Hippocampal formation (tissue), 2 donors: ENCODE measurements at regions not wholly inside any gene's neighbourhood (a gene's known extent, or its start where the extent isn't known, plus 50 kb on each side); places are given as distances from the start of the nearest gene placed in this dataset.

Source experiments
- DNase-seq, 2 donors: peaks; one replicate each; lab custom pipeline; 2025; lab: John Stamatoyannopoulos, UW

DNA sequence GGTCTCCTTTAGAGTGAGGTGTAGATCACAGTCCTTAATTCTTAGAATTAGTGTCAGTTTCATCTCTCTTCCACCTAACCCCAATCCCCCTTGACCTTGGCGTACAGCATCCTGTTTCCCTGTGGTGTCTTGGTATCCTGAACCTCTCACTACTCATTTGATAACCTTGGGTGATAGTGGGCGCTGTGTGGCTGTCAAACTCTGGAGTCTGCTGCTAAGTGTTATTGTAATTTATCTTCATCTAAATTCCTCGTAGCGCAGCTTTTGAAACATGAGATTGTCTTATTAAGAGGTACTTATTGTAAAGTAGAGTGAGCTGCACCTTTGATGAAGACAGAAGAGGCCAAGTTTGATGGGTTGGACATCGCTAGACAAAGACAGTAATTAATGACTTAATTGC is 222.6 kb upstream of the SPRED2 start:
- DNase-seq = no peak

DNA sequence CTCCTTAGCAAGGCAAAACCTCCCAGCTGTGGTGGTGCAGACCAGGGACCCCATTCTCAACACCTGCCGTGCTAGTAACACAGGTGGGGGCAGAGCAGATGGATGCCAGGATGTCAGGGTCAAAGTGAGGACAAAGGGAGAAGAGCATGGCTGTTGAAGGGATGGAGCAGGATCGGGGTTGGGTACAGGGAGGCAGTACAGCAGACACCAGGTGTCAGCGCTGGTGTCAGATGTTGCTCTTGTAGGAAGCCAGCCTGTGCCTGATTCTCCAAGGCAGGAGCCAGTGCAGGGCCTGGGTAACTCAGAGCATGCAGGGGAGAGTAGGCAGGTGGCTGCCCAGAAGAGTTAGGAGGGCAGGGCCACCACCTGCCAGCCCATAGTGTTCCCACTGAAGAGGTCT is 222.1 kb upstream of the SPRED2 start:
- DNase-seq = no peak

DNA sequence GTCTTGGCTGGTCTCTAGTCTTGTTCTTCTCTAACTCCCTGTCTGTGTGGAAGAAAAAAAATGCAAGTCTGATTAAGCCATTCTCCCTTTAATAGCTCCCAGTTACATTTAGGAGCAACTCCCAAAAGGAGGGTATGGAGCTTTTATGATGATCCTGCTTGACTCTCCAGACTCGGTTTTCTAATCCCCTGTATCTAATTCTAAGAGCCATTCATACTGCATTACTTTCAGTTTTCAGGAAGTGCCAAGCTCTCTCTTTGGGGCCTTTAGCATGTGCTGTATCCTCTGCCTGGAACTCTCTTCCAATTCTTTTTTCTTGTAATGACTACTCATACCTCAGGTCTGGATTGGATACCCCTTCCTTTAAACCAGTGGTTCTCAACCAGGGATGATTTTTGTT is 219.7 kb upstream of the SPRED2 start:
- no peak for DNase-seq

DNA sequence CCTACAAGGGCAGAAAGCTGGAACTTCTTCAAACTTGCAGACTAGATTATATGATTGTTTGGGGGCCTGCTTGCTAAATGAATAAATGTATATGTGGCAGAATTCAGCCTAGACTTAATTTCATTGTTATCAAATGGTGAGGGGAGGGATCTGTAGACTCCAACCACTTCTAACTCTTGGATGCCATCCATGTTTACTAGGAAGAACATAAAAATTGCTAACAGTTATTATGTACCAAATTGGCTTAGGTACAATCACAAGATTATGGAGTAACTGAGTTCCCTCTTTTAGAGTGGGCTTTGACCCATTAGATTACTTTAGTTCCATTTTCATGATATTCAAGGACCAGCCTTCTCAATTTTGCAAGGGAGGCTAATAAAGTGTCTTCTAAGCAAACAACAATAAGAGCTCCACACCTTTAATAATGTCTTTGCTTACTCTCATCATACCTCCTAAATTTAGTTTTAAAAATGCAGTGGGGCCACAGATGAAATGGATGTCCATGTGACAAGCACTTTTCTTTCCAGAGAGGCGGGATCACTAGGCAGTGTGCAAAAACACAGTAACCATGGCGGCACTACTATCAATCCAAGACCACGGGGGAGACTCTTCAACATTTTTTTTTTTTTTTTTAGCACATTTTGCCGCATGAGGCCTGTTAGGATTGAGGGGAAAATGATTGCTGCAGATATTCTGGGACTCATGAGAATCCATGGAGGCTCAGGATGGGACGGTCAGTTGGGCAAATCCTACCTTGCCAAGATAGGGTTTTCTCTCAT is 217.6 kb upstream of the SPRED2 start:
- no peak for DNase-seq

DNA sequence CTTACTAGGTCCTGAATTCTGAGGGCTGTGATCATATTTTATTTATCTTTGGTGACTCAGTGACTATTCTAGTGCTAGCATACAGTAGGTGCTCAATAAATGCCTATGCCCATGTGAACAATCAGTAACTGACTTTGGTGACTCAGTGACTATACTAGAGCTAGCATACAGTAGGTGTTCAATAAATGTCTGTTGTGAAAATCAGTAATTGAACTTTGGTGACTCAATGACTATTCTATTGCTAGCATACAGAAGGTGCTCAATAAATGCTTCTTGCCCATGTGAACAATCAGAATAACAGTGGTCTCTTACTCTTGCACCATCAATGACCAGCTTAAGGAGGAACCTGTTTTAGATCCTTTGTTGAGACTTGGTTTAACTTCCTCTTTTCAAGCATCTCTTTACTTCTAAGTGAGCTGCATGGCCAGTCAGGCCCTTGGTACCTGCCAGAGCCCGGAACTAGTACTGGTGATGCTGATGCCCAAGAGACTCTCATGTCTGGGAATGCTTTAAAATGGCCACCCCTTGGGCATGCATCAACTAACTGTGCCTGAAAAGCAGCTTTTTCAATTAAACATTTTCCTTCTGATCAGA is 214.9 kb upstream of the SPRED2 start:
- DNase-seq = no peak

DNA sequence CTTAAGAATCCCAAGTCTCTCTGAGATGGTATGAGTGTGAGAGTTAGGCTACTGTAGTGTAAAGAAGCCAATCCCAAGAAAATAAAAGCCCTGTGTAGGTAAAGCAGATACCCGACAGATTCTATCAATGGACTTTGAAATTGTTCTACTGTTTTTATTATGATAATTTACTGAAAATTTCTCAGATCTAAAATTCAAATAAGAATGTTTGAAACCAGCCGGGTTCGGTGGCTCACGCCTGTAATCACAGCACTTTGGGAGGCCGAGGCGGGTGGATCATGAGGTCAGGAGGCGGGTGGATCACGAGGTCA is 208.3 kb upstream of the SPRED2 start:
- DNase-seq = no peak

DNA sequence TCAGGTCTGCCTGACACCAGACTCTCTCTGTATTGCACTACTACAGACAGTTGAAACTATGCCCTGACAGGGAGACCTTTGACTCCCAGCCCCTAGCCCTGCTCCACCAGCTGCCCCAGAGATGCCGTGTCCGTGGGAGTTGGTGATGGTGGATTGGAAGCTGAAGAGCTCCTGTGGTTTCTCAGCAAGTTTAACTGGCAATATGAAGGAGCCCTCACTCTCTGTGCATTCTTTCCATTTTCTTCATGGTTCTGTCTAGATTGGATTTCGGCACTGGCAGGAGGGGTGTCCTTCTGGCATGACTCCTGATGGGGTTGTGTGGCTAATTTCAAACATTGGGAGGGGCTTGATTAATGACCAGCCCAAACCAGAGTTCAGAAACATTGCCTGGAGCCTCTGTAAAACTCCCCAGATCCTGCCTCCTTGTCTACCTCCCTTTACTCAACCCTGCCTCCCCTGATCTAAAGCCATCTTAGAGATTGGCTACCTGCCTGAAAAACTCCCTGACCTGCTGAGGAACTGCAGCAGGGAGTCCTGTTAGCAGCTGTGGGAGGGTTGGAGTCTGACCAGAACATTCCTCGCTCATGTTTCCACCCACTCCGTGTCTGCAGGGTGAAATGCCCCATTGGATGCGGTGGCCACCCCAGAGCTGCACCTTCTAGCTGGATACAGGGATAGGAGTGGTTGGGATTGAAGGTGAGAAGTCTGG is 206.9 kb upstream of the SPRED2 start:
- DNase-seq = no peak

DNA sequence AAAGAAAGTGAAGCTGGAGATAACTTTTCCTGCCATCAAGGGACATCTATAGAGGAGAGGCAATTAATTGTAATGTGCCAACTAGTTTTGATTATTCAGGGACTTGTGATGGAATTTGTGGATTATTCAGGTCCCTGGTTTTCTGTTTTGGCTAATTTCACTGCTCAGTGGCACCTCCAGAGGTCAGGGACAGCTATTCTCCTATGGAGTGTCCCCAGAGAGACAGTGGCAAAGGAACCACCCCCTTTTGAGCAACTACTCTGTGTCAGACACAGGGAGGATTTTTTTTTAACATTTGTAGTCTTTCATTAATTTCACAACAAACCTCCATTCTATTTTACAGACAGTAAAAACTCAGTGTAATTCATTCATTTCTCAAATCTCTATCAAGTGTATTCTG is 206.0 kb upstream of the SPRED2 start:
- DNase-seq = no peak

DNA sequence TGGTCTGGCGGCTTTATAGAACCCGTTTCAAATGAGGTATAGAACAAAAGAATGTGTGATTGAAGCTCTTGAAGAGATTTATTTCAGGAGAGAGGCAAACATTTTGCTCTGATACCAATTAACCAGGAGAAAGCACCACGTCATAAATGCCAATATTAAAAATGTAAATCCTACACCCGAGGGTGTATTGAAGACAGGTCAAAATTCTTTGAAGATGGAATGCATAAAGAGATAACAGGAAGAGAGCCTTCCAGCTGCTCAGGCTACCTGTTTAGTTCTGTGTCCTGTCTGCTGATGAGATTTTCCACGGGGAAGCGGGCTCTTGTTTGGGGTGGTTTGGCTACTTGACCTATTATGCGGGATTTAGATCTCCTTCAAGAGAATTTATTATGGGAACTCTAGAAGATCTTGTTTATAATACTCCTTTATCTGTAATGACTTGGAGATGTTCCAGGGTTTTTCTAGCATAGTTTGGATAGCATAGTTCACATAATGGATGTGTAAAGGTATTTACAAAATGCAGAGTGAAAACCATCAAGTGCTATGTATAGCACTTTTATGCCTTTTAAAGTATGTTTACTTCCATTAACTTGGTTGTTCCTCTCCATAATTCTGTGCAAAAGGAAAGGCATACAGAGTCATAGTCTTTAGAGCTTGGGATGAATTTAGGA is 204.5 kb upstream of the SPRED2 start:
- DNase-seq = no peak

DNA sequence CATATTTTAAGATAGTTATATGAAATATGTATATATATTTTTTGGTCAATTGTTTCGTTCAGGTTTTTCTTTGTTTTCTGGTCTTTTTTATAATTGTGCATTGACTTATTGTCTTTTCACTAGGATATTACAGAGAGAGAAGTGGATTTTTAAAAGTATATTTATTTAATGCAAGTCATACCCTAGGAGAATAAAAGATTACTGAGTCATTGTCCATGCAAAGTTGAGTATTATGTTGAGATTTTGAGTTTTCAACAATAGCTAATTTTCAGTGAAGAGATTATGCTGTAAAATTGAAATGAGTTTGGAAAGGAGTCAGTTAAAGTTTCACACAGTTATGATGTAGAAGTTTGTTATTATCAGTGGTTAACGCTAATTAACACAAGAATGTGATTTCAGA is 203.6 kb upstream of the SPRED2 start:
- no peak for DNase-seq

DNA sequence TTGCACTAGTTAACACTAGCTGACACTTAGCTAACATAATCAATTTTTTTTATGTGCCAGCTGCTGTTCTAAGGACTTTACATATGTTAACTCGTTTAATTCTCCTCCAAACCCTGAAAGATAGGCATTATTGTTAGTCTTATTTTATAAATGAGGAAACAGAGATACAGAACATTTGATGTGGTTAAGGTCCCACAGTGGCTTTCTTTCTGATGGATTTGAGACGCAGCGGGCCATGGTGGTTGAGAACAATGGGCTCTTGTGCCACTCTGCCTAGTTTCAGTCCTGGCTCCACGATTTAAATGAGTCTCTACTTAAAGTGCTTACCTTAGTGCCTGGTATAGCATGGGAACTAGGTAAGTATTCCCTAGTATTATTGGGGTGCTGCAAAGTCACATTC is 201.9 kb upstream of the SPRED2 start:
- DNase-seq = no peak

DNA sequence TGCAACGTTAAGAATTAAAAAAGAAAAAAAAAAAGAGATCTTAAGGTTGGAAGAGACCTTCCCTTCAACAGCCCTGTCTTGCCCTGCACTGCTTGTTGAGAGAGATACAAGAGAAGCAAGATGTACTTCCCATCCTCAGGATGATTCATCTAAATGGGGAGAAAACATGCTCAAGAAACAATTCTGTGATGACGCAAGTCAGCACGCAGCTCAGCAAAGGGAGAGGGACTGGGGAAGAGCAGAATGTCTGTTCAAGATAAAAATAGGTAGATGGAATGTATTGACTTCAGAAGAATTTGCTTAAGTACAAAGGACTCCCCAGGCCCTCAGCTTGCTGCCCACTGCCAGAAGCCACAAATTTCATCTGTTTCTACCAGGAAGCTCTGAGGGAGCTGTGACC is 198.2 kb upstream of the SPRED2 start:
- DNase-seq = no peak

DNA sequence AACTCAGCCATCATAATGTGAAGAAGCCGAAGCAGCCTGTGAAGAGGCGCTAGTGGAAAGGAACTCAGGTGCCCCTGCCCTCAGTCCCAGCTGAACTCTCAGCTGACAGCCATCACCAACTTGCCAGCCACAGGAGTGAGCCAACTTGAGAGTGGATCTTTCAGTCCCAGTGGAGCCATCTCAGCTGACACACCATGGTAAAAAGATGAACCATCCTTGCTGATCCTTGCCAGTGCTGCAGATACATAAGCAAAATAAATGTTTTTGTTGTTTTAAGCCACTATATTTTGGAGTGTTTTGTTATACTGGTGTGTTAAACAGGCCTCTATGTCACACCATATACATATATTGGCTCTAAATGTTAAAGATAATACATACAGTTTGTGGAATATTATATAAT is 195.8 kb upstream of the SPRED2 start:
- DNase-seq = no peak

DNA sequence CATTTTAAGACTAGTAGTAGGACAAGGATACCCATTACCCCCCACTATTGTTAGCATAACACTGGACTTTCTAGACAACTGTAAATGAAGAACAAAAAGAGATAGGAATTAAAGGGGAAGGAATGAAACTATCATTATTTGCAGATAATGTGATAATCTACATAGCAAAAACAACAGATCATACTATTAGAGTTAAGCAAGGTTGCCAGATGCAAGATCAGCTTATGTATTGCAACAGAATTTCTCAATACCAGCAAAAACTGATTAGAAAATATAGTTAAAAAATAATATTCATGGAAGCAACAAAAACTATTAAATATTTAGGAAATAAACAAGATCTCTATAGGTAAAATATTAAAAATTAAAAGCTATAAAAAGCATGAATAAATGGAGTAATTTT is 194.4 kb upstream of the SPRED2 start:
- no peak for DNase-seq

DNA sequence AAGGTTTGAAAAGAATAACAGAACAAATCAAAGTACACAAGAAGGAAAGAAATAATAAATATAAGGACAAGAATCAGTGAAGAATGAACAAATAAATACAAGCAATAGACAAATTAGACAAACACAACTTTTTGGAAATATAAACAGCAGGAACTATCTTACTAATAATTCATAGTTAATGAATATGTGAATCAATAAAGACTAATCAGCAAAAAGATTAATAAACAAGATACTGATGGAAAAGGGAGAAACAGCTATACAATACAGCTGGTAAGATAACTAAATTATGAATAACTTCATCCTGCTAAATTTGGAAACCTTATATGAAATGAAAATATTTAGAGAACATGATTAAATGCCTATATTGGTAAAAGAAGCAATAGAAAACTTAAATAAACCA is 193.6 kb upstream of the SPRED2 start:
- no peak for DNase-seq

DNA sequence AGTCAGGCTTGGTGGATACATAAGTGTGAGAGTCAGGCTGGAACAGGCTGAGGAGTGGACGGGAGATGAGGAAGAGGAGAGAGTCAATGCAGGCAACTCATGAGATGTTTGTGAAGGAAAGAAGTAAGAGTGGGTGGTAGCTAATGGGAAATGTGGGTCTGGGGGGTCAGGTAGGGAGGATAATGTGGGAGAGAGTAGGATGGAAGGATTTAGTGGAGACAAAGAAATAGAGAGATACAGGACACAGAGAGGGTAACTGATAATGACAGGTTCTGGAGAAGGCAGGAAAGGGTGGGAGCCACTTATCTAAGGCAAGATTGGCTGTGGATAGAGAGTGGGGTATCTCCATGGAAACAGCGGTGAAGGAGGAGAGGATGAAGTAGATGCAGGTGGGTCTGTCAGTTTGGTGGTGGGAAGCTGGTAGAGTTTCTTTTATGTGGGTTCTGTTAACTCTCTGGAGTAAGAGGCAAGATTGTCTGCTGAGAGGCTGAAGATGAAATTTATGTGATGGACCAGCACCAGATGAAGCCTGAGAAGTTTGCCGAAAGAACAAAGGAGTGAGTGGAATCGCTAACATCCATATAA is 190.6 kb upstream of the SPRED2 start:
- DNase-seq = no peak

DNA sequence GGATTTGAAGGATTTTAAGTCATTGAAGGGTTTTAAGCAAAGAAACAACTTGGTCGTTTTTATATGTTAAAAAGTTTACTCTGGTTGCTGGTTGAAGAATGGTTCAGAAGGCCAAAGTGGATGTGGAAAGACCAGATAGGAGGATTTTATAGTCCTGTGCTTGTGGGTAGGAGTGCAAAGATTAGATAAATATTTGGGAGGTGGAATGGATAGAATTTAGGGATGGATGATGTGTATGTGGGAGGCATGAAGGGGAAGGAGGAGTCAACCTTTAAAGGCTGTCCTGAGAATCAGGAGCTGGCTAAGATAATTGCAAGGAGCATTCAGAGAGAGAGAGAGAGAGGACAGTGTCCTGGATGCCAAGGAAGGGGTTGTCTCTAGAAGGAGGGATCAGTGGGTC is 190.1 kb upstream of the SPRED2 start:
- DNase-seq = no peak

DNA sequence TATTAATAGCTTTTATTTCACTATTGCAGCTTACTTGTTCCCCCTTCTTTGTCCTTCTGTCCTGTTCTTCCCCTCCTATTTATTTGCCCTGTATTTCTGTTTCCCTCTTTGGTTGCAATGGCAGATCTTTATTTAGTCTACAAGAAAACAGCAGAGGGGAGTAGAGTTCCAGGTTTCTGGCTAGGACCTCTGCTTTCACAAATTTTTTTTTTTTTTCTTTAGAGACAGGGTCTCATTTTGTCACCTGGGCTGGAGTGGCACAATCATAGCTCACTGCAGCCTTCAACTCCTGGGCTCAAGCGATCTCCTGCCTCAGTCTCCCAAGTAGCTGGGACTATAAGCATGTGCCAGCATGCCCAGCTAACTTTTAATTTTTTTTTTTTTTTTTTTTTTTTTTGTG is 188.1 kb upstream of the SPRED2 start:
- no peak for DNase-seq

DNA sequence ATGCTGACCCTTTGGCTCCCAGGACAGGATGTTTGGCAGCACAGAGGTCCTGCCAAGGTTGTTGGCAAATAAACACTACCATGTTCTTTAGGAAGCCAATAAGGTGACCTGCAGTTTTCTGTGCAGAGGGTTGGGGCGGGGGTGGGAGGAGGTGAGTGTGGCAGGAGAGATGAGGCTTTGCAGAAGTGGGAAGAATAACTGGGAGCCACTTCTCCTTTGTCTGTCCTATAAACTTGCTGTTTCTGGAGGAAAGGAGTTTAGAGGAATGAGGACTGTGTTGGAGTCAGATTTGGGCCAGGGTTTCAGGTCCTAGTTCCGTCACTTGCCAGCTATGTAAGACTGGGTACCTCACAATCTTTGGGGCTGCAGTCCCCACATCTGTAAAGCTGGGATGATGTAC is 187.6 kb upstream of the SPRED2 start:
- DNase-seq = no peak

DNA sequence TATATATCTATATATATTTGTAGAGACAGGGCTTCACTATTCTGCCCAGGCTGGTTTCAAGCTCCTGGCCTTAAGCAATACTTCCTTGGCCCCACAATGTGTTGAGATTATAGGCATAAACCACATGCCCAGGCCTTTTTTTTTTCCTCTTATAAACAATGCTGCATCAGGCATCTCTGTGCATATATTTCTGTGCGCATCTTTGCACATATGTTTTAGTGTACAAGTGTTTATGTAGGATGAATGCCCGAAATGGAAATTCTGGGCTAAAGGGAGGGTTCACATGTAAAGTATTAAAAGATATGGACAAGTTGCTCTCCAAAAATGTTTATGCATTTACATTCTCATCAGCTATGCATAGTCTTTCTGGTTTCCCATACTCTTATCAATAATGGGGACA is 183.2 kb upstream of the SPRED2 start:
- DNase-seq = no peak

DNA sequence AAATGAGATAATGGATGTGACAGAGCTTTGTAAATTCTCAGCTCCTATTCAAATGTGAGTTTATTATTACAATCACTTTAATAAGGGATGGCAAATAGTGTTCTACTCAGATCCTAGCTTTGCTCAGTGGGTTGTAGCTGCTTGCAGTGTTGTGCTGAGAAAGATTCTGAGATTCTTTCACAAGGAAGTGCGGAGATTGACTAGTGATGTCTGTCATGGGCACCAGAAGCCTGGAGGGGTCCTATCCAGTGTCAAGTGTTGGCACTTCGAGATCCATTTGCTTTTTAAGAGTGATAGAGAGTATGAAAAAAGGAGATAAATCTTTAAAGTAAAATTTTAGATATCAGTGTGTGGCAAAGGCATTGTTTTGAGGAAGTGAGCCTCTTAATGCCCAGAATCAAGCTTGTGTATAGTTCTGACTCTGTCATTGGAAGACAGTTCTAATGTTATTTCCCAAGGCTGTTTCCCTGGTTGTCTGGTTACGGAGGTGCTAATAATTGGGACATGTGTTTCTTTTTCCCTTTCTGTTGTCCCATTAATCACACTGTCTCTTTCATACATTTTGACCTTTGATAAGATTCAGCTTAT is 181.7 kb upstream of the SPRED2 start:
- no peak for DNase-seq

DNA sequence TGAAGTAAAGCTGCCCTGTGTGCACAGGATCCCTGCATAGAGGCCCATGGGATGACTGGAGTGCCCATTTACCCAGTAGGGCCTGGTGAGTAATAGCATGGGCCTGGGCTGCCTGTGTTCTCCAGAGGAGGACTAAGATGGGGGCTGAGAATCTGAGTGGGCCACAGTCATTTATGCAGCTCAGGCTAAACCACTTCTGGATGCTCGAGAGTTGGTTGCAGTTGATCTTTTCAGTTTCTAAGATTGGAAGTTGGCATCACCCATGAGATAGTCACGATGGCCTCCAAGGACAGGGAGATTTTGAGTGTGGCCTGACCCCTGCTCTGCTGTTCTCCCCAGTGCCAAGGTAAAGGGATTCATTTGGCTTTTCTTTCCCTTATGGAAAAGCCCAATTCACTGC is 179.1 kb upstream of the SPRED2 start:
- no peak for DNase-seq
